MV-4-11 (cell line): ENCODE measurements at regions not wholly inside any gene's neighbourhood (a gene's known extent, or its start where the extent isn't known, plus 50 kb on each side); places are given as distances from the start of the nearest gene placed in this dataset.
"Not testable (repeated sequence)": the region's sequence is repeated elsewhere in the genome, so short reads cannot be mapped to it uniquely, and the experiment has no call there.

Experiments used
- DNase-seq: peaks from one replicate; lab custom pipeline; 2025; lab: John Stamatoyannopoulos, UW

GRCh38 chr17:22138861-22139469 lies 446.6 kb downstream of the KCNJ18 start:
- no peak for DNase-seq

- no peak for DNase-seq
Measured at GRCh38 chr17:22142091-22142490, 449.8 kb downstream of the KCNJ18 start.

GRCh38 chr17:22145605-22146178 lies 453.4 kb downstream of the KCNJ18 start:
- DNase-seq: no peak

GRCh38 chr17:22158364-22158763 lies 466.0 kb downstream of the KCNJ18 start:
- no peak for DNase-seq

- DNase-seq: no peak
Measured at GRCh38 chr17:22161376-22161775, 469.1 kb downstream of the KCNJ18 start.

- no peak for DNase-seq
Measured at GRCh38 chr17:22171631-22172030, 479.3 kb downstream of the KCNJ18 start.

- no peak for DNase-seq
Measured at GRCh38 chr17:22193113-22193512, 500.8 kb downstream of the KCNJ18 start.

- not testable (repeated sequence) for DNase-seq
Measured at GRCh38 chr17:22200187-22200586, 507.9 kb downstream of the KCNJ18 start.

GRCh38 chr17:22202702-22203101 lies 510.4 kb downstream of the KCNJ18 start:
- DNase-seq: no peak

GRCh38 chr17:22203208-22203715 lies 510.9 kb downstream of the KCNJ18 start:
- no peak for DNase-seq

- DNase-seq: not testable (repeated sequence)
Measured at GRCh38 chr17:22204076-22204475, 511.8 kb downstream of the KCNJ18 start.

- DNase-seq: not testable (repeated sequence)
Measured at GRCh38 chr17:22210212-22210611, 517.9 kb downstream of the KCNJ18 start.

- DNase-seq: not testable (repeated sequence)
Measured at GRCh38 chr17:22213169-22213568, 520.8 kb downstream of the KCNJ18 start.

- no peak for DNase-seq
Measured at GRCh38 chr17:22217135-22217534, 524.8 kb downstream of the KCNJ18 start.

GRCh38 chr17:22221344-22221743 lies 529.0 kb downstream of the KCNJ18 start:
- DNase-seq: no peak

GRCh38 chr17:22226477-22226876 lies 534.2 kb downstream of the KCNJ18 start:
- DNase-seq: not testable (repeated sequence)

GRCh38 chr17:22226932-22227331 lies 534.6 kb downstream of the KCNJ18 start:
- DNase-seq: not testable (repeated sequence)

- not testable (repeated sequence) for DNase-seq
Measured at GRCh38 chr17:22227699-22228553, 535.6 kb downstream of the KCNJ18 start.

GRCh38 chr17:22229821-22230220 lies 537.5 kb downstream of the KCNJ18 start:
- not testable (repeated sequence) for DNase-seq

GRCh38 chr17:22233382-22233781 lies 541.1 kb downstream of the KCNJ18 start:
- no peak for DNase-seq

GRCh38 chr17:22242472-22242871 lies 550.1 kb downstream of the KCNJ18 start:
- no peak for DNase-seq

- no peak for DNase-seq
Measured at GRCh38 chr17:22251498-22251897, 559.2 kb downstream of the KCNJ18 start.

- DNase-seq: no peak
Measured at GRCh38 chr17:22253007-22253406, 560.7 kb downstream of the KCNJ18 start.
